Chondrocyte (in vitro differentiated cells): ENCODE measurements at regions not wholly inside any gene's neighbourhood (a gene's known extent, or its start where the extent isn't known, plus 50 kb on each side); places are given as distances from the start of the nearest gene placed in this dataset.

ENCODE experiments used
- DNase-seq: peaks from one replicate; pipeline ENCODE4 v3.0.0; 2021; ENCODE audit warnings: mixed read lengths, low spot score
- H3K27ac Mint-ChIP-seq: one replicate; pipeline ENCODE4 v1.8.0; 2021; ENCODE audit warnings: mild to moderate bottlenecking, moderate library complexity, mixed read lengths; ENCODE audit not compliant: unreplicated experiment
- H3K27me3 Mint-ChIP-seq: 2 replicates; pipeline ENCODE4 v1.8.0; 2021; ENCODE audit warnings: low read depth, mixed read lengths
- H3K36me3 Mint-ChIP-seq: 2 replicates; pipeline ENCODE4 v1.8.0; 2021; ENCODE audit warnings: low read depth, mixed read lengths
- H3K4me1 Mint-ChIP-seq: 2 replicates; pipeline ENCODE4 v1.8.0; 2021; ENCODE audit warnings: low read depth, mild to moderate bottlenecking, mixed read lengths
- H3K4me3 Mint-ChIP-seq: one replicate; pipeline ENCODE4 v1.8.0; 2021; ENCODE audit warnings: mild to moderate bottlenecking, moderate library complexity, mixed read lengths; ENCODE audit not compliant: unreplicated experiment
- H3K9me3 Mint-ChIP-seq: 2 replicates; pipeline ENCODE4 v1.8.0; 2021; ENCODE audit warnings: low read depth, mixed read lengths
- TF ChIP-seq, protein P1 (sequence below): fragments of 200-600 bp; sonication (generic); IDR thresholded peaks from 2 replicates; pipeline ENCODE4 v1.5.0; 2021; ENCODE audit warnings: antibody characterized with exemption, mild to moderate bottlenecking, moderate library complexity

- no peaks in the 10 kb centered on the region for H3K4me1 Mint-ChIP-seq
- H3K27me3 Mint-ChIP-seq = peaks cover 7% of the 10 kb centered on the region
- H3K36me3 Mint-ChIP-seq = no peaks in the 10 kb centered on the region
- H3K9me3 Mint-ChIP-seq = no peaks in the 10 kb centered on the region
- TF ChIP-seq, protein P1, sequence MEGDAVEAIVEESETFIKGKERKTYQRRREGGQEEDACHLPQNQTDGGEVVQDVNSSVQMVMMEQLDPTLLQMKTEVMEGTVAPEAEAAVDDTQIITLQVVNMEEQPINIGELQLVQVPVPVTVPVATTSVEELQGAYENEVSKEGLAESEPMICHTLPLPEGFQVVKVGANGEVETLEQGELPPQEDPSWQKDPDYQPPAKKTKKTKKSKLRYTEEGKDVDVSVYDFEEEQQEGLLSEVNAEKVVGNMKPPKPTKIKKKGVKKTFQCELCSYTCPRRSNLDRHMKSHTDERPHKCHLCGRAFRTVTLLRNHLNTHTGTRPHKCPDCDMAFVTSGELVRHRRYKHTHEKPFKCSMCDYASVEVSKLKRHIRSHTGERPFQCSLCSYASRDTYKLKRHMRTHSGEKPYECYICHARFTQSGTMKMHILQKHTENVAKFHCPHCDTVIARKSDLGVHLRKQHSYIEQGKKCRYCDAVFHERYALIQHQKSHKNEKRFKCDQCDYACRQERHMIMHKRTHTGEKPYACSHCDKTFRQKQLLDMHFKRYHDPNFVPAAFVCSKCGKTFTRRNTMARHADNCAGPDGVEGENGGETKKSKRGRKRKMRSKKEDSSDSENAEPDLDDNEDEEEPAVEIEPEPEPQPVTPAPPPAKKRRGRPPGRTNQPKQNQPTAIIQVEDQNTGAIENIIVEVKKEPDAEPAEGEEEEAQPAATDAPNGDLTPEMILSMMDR = no peak
- H3K27ac Mint-ChIP-seq = no peak overlapping the region
- DNase-seq = no peak
- H3K4me3 Mint-ChIP-seq = no peak overlapping the region
Observed at GRCh38 chr5:102089883-102090282, 206.2 kb downstream of the SLCO4C1 start.

DNA sequence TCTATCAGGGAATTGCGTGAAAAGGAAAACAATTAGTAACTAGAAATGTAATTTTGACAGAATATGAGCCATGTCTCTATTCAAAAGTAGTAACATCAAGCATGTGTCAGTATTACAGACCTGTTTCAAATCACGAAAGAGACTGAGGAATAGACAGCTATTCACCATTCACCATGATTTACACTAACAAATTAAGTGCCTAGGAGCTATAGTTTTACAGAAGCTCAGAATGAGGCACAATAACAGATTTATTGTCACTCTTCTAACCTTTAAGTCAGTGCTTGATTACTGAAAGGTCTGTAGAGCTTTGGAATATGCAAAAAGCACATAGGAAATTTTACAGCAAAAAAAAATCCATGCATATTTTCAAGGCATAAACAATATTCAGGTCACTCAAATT, 208.2 kb downstream of the SLCO4C1 start:
- peaks cover 6% of the 10 kb centered on the region for H3K27me3 Mint-ChIP-seq
- no peaks in the 10 kb centered on the region for H3K36me3 Mint-ChIP-seq
- no peak overlapping the region for H3K27ac Mint-ChIP-seq
- H3K9me3 Mint-ChIP-seq = peaks cover 3% of the 10 kb centered on the region
- DNase-seq = no peak
- H3K4me3 Mint-ChIP-seq = no peak overlapping the region
- TF ChIP-seq, protein P1 = no peak
- no peaks in the 10 kb centered on the region for H3K4me1 Mint-ChIP-seq

GRCh38 chr5:102080288-102080687, 215.8 kb downstream of the SLCO4C1 start:
- Mint-ChIP-seq H3K4me3 (no peak overlapping the region), H3K4me1 (no peaks in the 10 kb centered on the region), H3K27ac (no peak overlapping the region), H3K36me3 (no peaks in the 10 kb centered on the region), H3K27me3 (no peaks in the 10 kb centered on the region), H3K9me3 (peaks cover 10% of the 10 kb centered on the region)
- no peak for DNase-seq
- TF ChIP-seq, protein P1 = no peak

DNA sequence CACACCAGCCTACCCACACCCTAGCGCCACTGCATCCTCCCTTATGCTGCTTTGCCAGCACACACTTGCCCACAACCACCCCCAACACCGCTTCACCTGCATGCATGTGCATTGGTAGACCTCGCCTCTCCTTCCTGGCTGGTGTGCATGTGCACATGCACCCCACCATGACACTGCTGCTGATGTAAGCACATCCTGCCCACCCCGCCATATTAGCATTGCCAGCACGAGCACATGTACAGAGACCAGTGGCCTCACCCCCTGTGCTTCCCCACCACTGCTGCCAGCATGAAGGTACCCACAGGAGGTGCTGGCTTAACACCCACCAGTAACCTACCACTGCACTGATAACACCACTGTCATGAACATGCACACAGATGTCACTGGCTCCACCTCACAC, 218.2 kb downstream of the SLCO4C1 start:
- no peak overlapping the region for H3K27ac Mint-ChIP-seq
- TF ChIP-seq, protein P1 = no peak
- H3K4me3 Mint-ChIP-seq = no peak overlapping the region
- peaks cover 7% of the 10 kb centered on the region for H3K9me3 Mint-ChIP-seq
- no peaks in the 10 kb centered on the region for H3K4me1 Mint-ChIP-seq
- no peak for DNase-seq
- H3K27me3 Mint-ChIP-seq = no peaks in the 10 kb centered on the region
- H3K36me3 Mint-ChIP-seq = no peaks in the 10 kb centered on the region

DNA sequence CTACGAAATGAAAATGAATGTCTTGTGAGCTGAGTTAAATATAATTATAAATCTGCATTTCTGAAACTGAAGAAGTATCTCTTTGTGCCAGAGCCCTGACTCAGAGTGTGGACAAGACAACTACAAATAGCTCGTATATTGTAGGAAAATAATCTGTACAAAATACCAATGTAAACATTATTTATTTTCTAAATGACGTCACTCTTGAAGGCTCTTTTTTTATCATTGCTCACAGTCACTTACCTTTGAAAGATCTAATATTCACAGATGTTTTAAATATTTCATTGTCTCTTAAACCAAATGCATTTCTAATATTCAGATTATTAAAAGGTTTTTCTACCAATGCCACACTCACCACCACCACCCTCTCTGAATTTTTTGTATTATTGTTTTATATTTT, 226.1 kb downstream of the SLCO4C1 start:
- TF ChIP-seq, protein P1 = no peak
- Mint-ChIP-seq H3K9me3 (no peaks in the 10 kb centered on the region), H3K36me3 (no peaks in the 10 kb centered on the region), H3K27ac (no peak overlapping the region), H3K4me3 (no peak overlapping the region), H3K4me1 (no peaks in the 10 kb centered on the region), H3K27me3 (peaks cover 6% of the 10 kb centered on the region)
- DNase-seq = no peak
